K562 (cell line): ENCODE measurements at regions not wholly inside any gene's neighbourhood (a gene's known extent, or its start where the extent isn't known, plus 50 kb on each side); places are given as distances from the start of the nearest gene placed in this dataset.

Experiments used
- BRF2 ChIP-seq: IDR thresholded peaks from 3 replicates; pipeline ENCODE4 v1.6.1; 2011; ENCODE audit warnings: borderline replicate concordance, mild to moderate bottlenecking; ENCODE audit not compliant: insufficient read length, insufficient read depth
- CBX3 ChIP-seq, 2 experiments: IDR thresholded peaks; 1 replicate in 1 of 2; 2 replicates in 1 of 2; pipeline ENCODE4 v1.6.1; 2012; ENCODE audit warnings: inconsistent platforms in 2 of 2, low read length in 2 of 2, borderline replicate concordance in 1 of 2, control low read depth in 1 of 2
- CTCF ChIP-seq, 3 experiments: IDR thresholded peaks in 2 of 3; conservative IDR thresholded peaks in 1 of 3; 2 replicates each; pipeline ENCODE4 v1.5.1; 2011 to 2012; ENCODE audit warnings: low read length in 3 of 3, mild to moderate bottlenecking in 3 of 3, control low read depth in 2 of 3, improper control_type of control experiment in 1 of 3, inconsistent platforms in 1 of 3, low read depth in 1 of 3, mixed read lengths in 1 of 3, moderate library complexity in 1 of 3; ENCODE audit not compliant: insufficient read depth in 2 of 3
- ELF1 ChIP-seq: fragments of 200-800 bp; sonication (Bioruptor generic); IDR thresholded peaks from 2 replicates; pipeline ENCODE4 v1.6.1; 2016; ENCODE audit warnings: missing genetic modification characterization, missing compliant biosample characterization
- EZH2 ChIP-seq: IDR thresholded peaks from 2 replicates; pipeline ENCODE4 v1.6.1; 2012; ENCODE audit warnings: low read depth, mild to moderate bottlenecking, inconsistent platforms, low read length, borderline replicate concordance
- FOXJ3 ChIP-seq: sonication (generic); formaldehyde crosslinking; IDR thresholded peaks from 2 replicates; pipeline ENCODE4 v1.4.0; 2020; ENCODE audit warnings: mild to moderate bottlenecking, missing genetic modification reagents
- POLR2A ChIP-seq: fragments of 450-650 bp; conservative IDR thresholded peaks from 2 replicates; pipeline ENCODE4 v1.6.1; 2016
- TARDBP ChIP-seq: fragments of 450-650 bp; IDR thresholded peaks from 2 replicates; pipeline ENCODE4 v1.6.1; 2016
- U2AF2 ChIP-seq: fragments of 200-400 bp; formaldehyde crosslinking; optimal IDR thresholded peaks from 2 replicates; pipeline ENCODE3; 2017; ENCODE audit warnings: low read depth, mild to moderate bottlenecking, low read length
- ZNF232 ChIP-seq: sonication (generic); formaldehyde crosslinking; IDR thresholded peaks from 2 replicates; pipeline ENCODE4 v1.8.0; 2022; ENCODE audit warnings: mild to moderate bottlenecking, missing genetic modification reagents
- ZNF274 ChIP-seq: IDR thresholded peaks from 2 replicates; pipeline ENCODE4 v1.6.1; 2011; ENCODE audit warnings: low read depth, mild to moderate bottlenecking, low read length, moderate library complexity, borderline replicate concordance
- ZNF3 ChIP-seq: fragments of 250-450 bp; sonication (Bioruptor Pico); IDR thresholded peaks from 2 replicates; pipeline ENCODE4 v1.5.0; 2021; ENCODE audit warnings: mild to moderate bottlenecking, moderate library complexity
- ZNF408 ChIP-seq: fragments of 250-450 bp; sonication (Bioruptor Pico); IDR thresholded peaks from 2 replicates; pipeline ENCODE4 v1.4.0; 2020; ENCODE audit warnings: low read depth, mild to moderate bottlenecking, moderate library complexity
- TF ChIP-seq, protein P1 (sequence below): fragments of 450-650 bp; IDR thresholded peaks from 2 replicates; pipeline ENCODE4 v1.6.1; 2016

GRCh38 chr4:181507938-181508337 lies 735.3 kb upstream of the TENM3 start:
- no peak for TF ChIP-seq ZNF408 (CRISPR knock-in tag)
- TF ChIP-seq ELF1 (tag) = no peak
- TF ChIP-seq, protein P1, sequence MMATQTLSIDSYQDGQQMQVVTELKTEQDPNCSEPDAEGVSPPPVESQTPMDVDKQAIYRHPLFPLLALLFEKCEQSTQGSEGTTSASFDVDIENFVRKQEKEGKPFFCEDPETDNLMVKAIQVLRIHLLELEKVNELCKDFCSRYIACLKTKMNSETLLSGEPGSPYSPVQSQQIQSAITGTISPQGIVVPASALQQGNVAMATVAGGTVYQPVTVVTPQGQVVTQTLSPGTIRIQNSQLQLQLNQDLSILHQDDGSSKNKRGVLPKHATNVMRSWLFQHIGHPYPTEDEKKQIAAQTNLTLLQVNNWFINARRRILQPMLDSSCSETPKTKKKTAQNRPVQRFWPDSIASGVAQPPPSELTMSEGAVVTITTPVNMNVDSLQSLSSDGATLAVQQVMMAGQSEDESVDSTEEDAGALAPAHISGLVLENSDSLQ = no peak
- TF ChIP-seq POLR2A = no peak
- TF ChIP-seq ZNF3 (CRISPR knock-in tag) = no peak
- no peak for TF ChIP-seq U2AF2
- TF ChIP-seq TARDBP = no peak
- TF ChIP-seq BRF2 = no peak
- TF ChIP-seq CTCF (IDR thresholded peaks at IDR 0.05 in 2 of 3, conservative IDR thresholded peaks at IDR 0.05 in 1 of 3; ENCODE audit: insufficient read depth in 2 of 3, low read depth in 1 of 3, low read length in 3 of 3) = no peak
- no peak for TF ChIP-seq CBX3 (IDR thresholded peaks at IDR 0.05; ENCODE audit: borderline replicate concordance in 1 of 2, low read length in 2 of 2)
- TF ChIP-seq ZNF232 (CRISPR knock-in tag) = no peak
- TF ChIP-seq ZNF274 = no peak
- TF ChIP-seq FOXJ3 (CRISPR knock-in tag) = no peak
- TF ChIP-seq EZH2 = no peak
